Stimulated activated CD8-positive, alpha-beta memory T cell treated with anti-CD3 and anti-CD28 coated beads, Interleukin-15, amount 100 ng/mL, for 4 hours (primary cell): ENCODE measurements at regions not wholly inside any gene's neighbourhood (a gene's known extent, or its start where the extent isn't known, plus 50 kb on each side); places are given as distances from the start of the nearest gene placed in this dataset.

ENCODE experiments used
- DNase-seq, 2 donors: peaks; one replicate each; pipeline ENCODE4 v3.0.0-alpha.2; 2020; ENCODE audit warnings: low read depth in 2 of 2

DNA sequence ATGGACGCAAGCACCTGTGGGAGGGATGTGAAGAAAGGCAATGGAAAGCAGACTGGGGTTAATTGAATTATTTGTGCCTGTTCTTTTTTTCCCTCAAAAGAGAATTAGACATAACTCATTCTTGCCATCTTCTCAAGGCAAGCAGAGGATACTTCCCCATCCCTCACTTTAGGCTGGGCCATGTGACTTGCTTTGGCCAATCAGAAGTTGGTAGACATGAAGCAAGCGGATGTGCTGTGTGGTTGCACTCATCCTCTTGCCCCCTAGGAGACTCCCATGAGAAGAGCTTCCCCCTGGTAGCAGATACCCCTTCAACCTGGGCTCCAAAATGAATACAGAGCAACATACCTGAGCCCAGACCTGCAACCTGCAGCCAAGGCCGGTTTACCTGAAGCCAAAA lies 124.4 kb upstream of the ZC3H12C start:
- no peak for DNase-seq

GRCh38 chr11:109970516-109971183 lies 122.5 kb upstream of the ZC3H12C start:
- no peak for DNase-seq

DNA sequence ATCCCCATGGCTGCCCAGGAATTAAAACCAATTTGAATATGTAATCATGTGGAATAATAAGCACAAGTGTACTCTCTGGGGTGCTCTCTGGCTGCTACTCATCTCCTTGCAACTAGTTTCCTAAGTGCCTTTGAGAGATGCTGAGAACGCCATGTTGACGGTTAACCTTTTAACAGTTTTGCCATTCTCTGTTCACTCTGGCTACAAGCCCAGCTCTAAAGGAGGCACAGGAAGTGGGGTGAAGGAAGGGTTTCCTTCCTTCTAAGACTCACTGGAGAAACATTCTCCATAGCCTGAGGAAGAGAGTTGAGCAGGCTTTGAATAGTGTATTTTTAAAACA lies 122.0 kb upstream of the ZC3H12C start:
- no peak for DNase-seq

DNA sequence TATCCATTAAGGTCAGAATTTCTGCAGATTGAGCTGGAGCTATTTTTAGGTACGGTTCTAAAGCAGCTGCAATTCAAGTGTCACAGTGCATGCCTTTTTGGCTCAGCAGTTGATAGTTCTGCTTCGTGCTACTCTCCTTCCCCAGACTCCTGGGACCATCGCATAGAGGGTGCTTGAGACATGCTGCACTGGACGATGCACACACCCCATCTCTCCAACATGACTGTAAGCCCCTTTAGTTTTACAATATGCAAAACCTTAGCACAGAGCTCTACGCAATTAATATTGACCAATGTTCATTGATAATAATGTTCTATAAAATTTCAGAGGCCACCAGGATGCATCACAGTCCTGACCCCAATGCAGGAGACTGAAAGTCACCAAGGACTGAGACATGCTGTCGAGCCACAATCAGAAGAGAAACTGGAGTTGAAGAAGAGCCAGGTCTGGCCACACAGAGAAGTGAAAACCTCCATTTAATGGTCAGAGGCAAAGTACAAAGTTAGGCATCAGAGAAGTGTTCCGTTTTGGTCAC lies 120.9 kb upstream of the ZC3H12C start:
- DNase-seq: no peak

GRCh38 chr11:109972939-109973338 lies 120.3 kb upstream of the ZC3H12C start:
- DNase-seq: no peak

GRCh38 chr11:109973486-109973885 lies 119.7 kb upstream of the ZC3H12C start:
- DNase-seq: no peak

DNA sequence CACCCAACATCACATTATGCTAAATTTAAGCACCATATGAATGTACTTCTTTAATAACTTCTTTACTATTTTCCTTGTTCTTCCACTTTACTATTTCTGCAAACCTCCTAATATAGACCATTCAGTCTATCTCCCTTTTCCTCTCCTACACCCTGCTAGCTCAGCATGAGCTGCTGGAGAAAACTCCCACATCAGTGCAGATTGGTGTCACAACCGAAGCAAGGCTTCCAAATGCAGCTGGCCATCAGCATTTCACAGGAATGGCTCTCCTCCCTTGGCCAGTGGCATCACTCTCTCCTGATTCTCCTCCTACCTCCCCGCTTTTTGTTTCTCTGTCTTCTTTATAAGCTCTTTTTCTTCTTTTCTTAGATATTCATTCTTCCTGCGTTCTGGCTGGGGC lies 118.7 kb upstream of the ZC3H12C start:
- no peak for DNase-seq

DNA sequence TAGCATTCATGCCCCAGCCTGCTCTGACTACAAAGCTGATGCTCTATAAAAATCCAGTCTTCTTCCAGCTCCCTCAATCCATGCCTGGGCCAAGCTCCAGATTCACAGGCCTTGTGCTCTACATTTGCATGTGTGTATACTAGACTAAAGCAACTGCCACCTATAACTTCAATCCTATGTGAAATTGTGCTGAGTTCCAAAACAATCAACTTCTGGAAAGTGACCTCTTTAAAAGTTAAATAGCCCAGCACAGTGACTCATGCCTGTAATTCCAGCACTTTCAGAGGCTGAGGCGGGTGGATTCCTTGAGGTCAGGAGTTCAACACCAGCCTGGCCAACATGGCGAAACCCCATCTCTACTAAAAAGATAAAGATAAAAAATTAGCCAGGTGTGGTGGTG lies 114.3 kb upstream of the ZC3H12C start:
- DNase-seq: no peak

DNA sequence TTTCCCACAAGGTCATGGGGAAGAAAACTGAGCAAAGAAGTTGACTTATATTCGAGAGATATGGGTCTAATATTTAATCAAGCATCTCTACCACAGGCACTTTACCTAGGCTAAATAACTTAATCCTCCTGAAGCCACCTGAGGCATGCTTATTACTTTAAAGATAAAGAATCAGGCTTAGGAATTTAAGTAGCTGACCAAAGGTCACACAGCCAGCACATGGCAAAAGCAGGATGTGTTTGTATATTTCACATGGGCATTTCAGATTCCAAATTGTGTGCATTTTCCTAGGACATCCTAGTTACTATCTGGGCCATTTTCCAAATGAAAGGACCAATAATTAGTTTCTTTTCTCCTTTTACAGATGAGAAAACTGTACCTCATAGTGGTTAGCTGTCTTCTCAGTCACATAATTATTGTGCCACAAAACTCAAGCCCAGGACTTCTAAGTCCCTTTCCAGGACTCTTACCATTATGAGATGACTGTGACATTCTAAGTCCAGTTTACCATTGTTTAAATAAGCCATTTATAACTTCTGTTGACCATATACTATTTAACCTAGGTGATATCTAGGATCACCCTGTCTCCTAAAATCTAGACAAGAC lies 112.1 kb upstream of the ZC3H12C start:
- DNase-seq: no peak

DNA sequence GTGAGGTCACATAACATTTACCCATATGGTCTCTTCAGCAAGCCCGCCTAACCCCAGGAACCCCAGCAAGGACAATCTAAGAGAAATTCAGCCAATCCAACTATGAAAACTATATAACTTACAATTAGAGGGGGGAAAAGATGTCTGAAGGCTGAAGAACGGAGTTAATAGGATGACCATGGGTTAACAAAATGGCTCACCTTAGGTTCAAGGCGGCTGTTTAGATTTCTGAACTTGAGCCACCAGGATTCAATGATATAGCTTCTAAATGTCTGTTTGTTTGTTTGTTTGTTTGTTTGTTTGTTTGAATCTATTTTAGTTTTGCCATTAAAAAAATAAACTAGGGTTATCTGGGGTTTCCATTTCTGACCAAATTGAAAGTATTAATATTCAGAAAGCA lies 109.8 kb upstream of the ZC3H12C start:
- DNase-seq: no peak

GRCh38 chr11:109984634-109985289 lies 108.4 kb upstream of the ZC3H12C start:
- DNase-seq: no peak

DNA sequence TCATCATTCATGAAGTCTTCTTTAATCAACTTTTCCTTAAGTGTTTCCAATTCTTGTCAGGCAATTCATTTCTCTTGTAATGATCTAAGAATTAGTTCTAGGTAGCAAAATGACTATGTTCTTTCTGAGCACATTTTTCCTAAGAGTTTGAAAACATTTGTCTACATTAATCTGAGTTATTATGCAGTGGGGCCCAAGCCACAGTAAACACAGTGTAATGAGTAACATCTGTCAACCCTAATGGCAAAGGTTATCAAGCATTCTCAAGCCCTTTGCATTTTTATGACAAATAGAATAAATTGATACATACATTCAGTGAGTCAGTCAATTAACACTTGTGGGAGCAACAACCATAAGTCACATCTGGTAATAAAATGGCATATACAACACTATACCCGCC lies 106.7 kb upstream of the ZC3H12C start:
- DNase-seq: no peak

DNA sequence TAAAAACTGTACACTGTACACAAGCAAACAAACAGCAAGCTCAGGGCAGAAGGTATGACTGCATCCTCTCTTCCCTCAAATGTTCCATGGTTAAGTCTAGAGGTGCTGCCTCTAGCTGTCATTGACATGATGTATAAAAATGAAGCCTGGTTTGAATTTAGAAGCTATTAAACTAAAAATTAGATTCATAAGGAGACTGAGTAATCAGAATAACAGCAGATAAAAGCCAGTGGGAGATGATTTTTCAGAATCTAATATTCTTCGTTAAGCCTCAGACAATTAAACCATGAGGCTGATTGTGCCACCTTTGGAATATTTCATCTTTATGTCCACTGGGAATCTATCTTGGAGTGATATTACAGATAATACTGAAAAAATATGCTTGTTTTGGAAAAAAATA lies 101.4 kb upstream of the ZC3H12C start:
- DNase-seq: no peak

- no peak for DNase-seq
These were observed 99.4 kb upstream of the ZC3H12C start for GRCh38 chr11:109993786-109994185.

GRCh38 chr11:109994907-109995306 lies 98.3 kb upstream of the ZC3H12C start:
- DNase-seq: no peak

DNA sequence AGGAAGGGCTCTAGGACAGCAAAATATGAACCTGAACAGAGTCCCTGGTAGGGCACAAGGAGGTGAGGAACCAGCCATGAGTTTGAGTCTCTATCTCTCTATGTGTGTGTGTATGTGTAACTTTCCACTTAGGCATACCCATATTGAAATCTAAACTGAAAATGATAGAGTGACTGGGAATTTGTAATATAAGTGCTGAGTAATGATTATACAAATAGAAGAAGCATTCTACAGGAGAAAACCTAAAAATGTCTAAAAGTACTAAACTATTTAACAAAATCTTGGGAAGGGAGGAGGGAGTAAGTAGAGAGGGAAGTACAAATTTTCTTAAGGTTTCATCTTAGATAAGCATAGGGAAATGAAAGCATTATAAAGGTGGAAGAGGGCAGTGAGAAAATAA lies 97.1 kb upstream of the ZC3H12C start:
- DNase-seq: no peak

DNA sequence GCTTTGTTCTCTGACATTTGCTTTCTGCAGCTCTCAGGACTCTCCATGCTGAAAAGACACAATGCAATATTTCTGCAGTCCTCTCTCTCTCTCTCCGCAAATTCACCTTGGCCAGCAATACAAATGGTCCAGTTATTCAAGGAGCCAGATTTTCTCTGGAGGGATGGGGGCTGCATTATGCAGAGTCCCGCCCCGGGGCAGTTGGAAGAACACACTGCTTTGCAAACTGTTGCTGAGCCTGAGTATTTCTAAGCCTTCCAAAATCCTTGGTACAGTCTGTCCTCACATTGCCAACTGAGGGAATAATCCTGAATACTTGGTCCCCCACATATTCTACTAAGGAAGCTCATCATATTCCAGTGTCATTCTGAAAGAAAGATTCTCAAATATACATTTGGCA lies 94.3 kb upstream of the ZC3H12C start:
- no peak for DNase-seq

GRCh38 chr11:110000031-110000502 lies 93.1 kb upstream of the ZC3H12C start:
- DNase-seq: no peak

GRCh38 chr11:110000850-110001249 lies 92.3 kb upstream of the ZC3H12C start:
- no peak for DNase-seq

DNA sequence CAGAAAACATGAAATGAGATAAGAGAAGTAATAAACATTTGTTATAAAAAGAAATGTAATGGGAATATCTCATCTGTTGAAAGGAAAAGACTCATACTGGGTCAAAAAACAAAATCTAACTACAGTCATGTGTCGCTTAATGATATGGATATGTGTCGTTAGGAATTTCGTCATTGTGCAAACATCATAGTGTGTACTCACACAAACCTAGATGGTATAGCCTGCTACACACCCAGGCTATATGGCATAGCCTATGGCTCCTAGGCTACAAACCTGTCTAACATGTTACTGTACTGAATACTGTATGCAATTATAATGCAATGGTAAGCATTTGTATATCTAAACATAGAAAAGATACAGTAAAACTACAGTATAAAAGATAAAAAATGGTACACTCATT lies 89.8 kb upstream of the ZC3H12C start:
- no peak for DNase-seq

DNA sequence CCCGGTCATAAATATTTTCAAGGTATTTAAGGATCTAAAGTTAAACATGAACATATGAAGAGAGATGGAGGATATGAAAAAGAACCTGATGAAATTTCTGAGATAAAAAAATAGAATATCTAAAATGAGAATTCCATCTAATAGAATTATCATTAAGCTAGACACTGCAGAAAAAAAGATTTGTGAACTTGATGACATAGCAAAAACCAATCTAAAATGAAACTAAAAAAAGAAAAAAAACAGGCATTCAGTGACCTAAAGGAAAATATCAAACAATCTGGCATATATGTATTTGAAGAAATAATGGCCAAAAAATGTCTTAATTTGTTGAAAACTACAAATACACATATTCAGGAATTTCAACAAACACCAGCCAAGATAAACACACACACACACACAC lies 81.6 kb upstream of the ZC3H12C start:
- DNase-seq: no peak

GRCh38 chr11:110015695-110016094 lies 77.5 kb upstream of the ZC3H12C start:
- DNase-seq: no peak

- no peak for DNase-seq
These were observed 73.5 kb upstream of the ZC3H12C start for GRCh38 chr11:110019675-110020074.
